IMR-90 (cell line): ENCODE measurements at regions not wholly inside any gene's neighbourhood (a gene's known extent, or its start where the extent isn't known, plus 50 kb on each side); places are given as distances from the start of the nearest gene placed in this dataset.

Experiments used
- ATAC-seq: fragments of 200-7000 bp; cut with Tn5 transposase; 2 replicates; pipeline ENCODE4 v1.9.1; 2020; ENCODE audit warnings: low read depth, mild to moderate bottlenecking, moderate library complexity
- BruUV-seq: library from RNA; stranded (reverse); fragments of 400-500 nt; replicated peaks from 2 replicates; lab custom pipeline; 2021; lab: Mats Ljungman, UMichigan
- CTCF ChIA-PET: fragments of 300-600 bp; formaldehyde crosslinking; extraction: SDS; loops from one replicate; lab custom pipeline; 2021; ENCODE audit warnings: antibody characterized with exemption; lab: Yijun Ruan, JAX
- POLR2A ChIA-PET: fragments of 300-600 bp; sonication (Branson Sonifier 250); formaldehyde crosslinking; loops from one replicate; lab custom pipeline; 2022; ENCODE audit warnings: antibody characterized with exemption; ENCODE audit not compliant: unreplicated experiment; lab: Charles Lee
- DNase-seq: peaks from one replicate; pipeline ENCODE4 v3.0.0; 2013
- H2AFZ ChIP-seq: replicated peaks from 2 replicates; pipeline ENCODE3; 2013; ENCODE audit warnings: low read length, mild to moderate bottlenecking; ENCODE audit not compliant: poor library complexity
- H2AK5ac ChIP-seq: 2 replicates; pipeline ENCODE4 v1.6.1; 2013; ENCODE audit warnings: low read depth, low read length, inconsistent platforms
- H2AK9ac ChIP-seq: replicated peaks from 2 replicates; pipeline ENCODE3; 2013; ENCODE audit warnings: mild to moderate bottlenecking, low read depth, low read length, moderate library complexity; ENCODE audit not compliant: poor library complexity
- H2BK120ac ChIP-seq: 2 replicates; pipeline ENCODE4 v1.6.1; 2013; ENCODE audit warnings: low read depth, low read length, inconsistent platforms
- H2BK15ac ChIP-seq: 3 replicates; pipeline ENCODE4 v1.6.1; 2013; ENCODE audit warnings: low read depth, low read length, inconsistent platforms
- H2BK20ac ChIP-seq: 2 replicates; pipeline ENCODE4 v1.6.1; 2013; ENCODE audit warnings: low read depth, mild to moderate bottlenecking, inconsistent platforms, low read length, moderate library complexity
- H2BK5ac ChIP-seq: 2 replicates; pipeline ENCODE4 v1.6.1; 2013; ENCODE audit warnings: mild to moderate bottlenecking, low read depth, low read length, inconsistent platforms; ENCODE audit not compliant: poor library complexity, severe bottlenecking
- H3K14ac ChIP-seq: replicated peaks from 2 replicates; pipeline ENCODE4 v1.6.1; 2013; ENCODE audit warnings: low read depth, low read length, inconsistent platforms
- H3K18ac ChIP-seq: 2 replicates; pipeline ENCODE4 v1.6.1; 2013; ENCODE audit warnings: low read depth, low read length, control low read depth
- H3K23ac ChIP-seq: 2 replicates; pipeline ENCODE4 v1.6.1; 2013; ENCODE audit warnings: low read depth, low read length, inconsistent platforms
- H3K27ac ChIP-seq: 2 replicates; pipeline ENCODE4 v1.5.1; 2013; ENCODE audit warnings: mild to moderate bottlenecking, control low read depth, low read length; ENCODE audit not compliant: insufficient read depth
- H3K27me3 ChIP-seq: 2 replicates; pipeline ENCODE4 v1.6.1; 2013; ENCODE audit warnings: low read length; ENCODE audit not compliant: control insufficient read depth, insufficient read depth
- H3K36me3 ChIP-seq: 2 replicates; pipeline ENCODE4 v1.6.1; 2013; ENCODE audit warnings: low read length, mixed read lengths; ENCODE audit not compliant: control insufficient read depth, insufficient read depth
- H3K4ac ChIP-seq: 2 replicates; pipeline ENCODE4 v1.6.1; 2013; ENCODE audit warnings: low read depth, low read length, inconsistent platforms
- H3K4me1 ChIP-seq: 2 replicates; pipeline ENCODE4 v1.6.1; 2013; ENCODE audit warnings: low read length, mixed read lengths; ENCODE audit not compliant: control insufficient read depth, insufficient read depth
- H3K4me2 ChIP-seq: 2 replicates; pipeline ENCODE4 v1.6.1; 2013; ENCODE audit warnings: low read depth, mild to moderate bottlenecking, control low read depth, low read length, moderate library complexity
- H3K4me3 ChIP-seq: 2 replicates; pipeline ENCODE4 v1.5.1; 2013; ENCODE audit warnings: low read depth, mild to moderate bottlenecking, control low read depth, low read length, moderate library complexity; ENCODE audit not compliant: insufficient read depth
- H3K56ac ChIP-seq: 2 replicates; pipeline ENCODE4 v1.6.1; 2013; ENCODE audit warnings: low read length, inconsistent platforms; ENCODE audit not compliant: insufficient read depth; ENCODE audit errors: extremely low read depth
- H3K79me1 ChIP-seq, 2 experiments: 2 replicates each; pipeline ENCODE4 v1.6.1; 2013; ENCODE audit warnings: low read length in 2 of 2, inconsistent platforms in 1 of 2, low read depth in 1 of 2
- H3K9ac ChIP-seq: 2 replicates; pipeline ENCODE4 v1.6.1; 2013; ENCODE audit warnings: low read depth, low read length, control low read depth
- H3K9me1 ChIP-seq: 2 replicates; pipeline ENCODE4 v1.6.1; 2013; ENCODE audit warnings: low read length, inconsistent platforms; ENCODE audit not compliant: insufficient read depth
- H3K9me3 ChIP-seq: 2 replicates; pipeline ENCODE4 v1.6.1; 2013; ENCODE audit warnings: low read length; ENCODE audit not compliant: control insufficient read depth, insufficient read depth
- H4K20me1 ChIP-seq: 2 replicates; pipeline ENCODE4 v1.6.1; 2013; ENCODE audit warnings: low read length, inconsistent platforms; ENCODE audit not compliant: insufficient read depth
- H4K5ac ChIP-seq: 2 replicates; pipeline ENCODE4 v1.6.1; 2013; ENCODE audit warnings: mild to moderate bottlenecking, low read depth, low read length, control low read depth
- H4K8ac ChIP-seq, 2 experiments: 2 replicates each; pipeline ENCODE4 v1.6.1; 2013; ENCODE audit warnings: low read depth in 2 of 2, low read length in 2 of 2, control low read depth in 1 of 2, inconsistent platforms in 1 of 2
- H4K91ac ChIP-seq: 2 replicates; pipeline ENCODE4 v1.6.1; 2013; ENCODE audit warnings: low read depth, low read length, inconsistent platforms; ENCODE audit not compliant: insufficient read depth
- BHLHE40 ChIP-seq: fragments of 150-350 bp; IDR thresholded peaks from 2 replicates; pipeline ENCODE4 v1.6.1; 2016; ENCODE audit warnings: mild to moderate bottlenecking, low read depth, low read length
- ELK1 ChIP-seq: fragments of 150-350 bp; IDR thresholded peaks from 2 replicates; pipeline ENCODE4 v1.6.1; 2016; ENCODE audit warnings: low read depth, mild to moderate bottlenecking, low read length, moderate library complexity, borderline replicate concordance
- MAFK ChIP-seq: IDR thresholded peaks from 2 replicates; pipeline ENCODE4 v1.6.1; 2012; ENCODE audit warnings: low read depth, low read length, improper control_type of control experiment
- POLR2A ChIP-seq: IDR thresholded peaks from 2 replicates; pipeline ENCODE4 v1.6.1; 2012; ENCODE audit warnings: mild to moderate bottlenecking, low read depth, low read length
- SMC3 ChIP-seq: fragments of 150-350 bp; IDR thresholded peaks from 2 replicates; pipeline ENCODE4 v1.6.1; 2016; ENCODE audit warnings: low read depth, mild to moderate bottlenecking, antibody characterized with exemption, low read length, moderate library complexity
- WGBS, 2 experiments: methylation state at CpG; one replicate each; pipeline versions ENCODE4 v1.1.5 to v1.1.7; 2013; ENCODE audit warnings: missing lambda C conversion rate in 2 of 2; ENCODE audit not compliant: insufficient read length in 1 of 2; ENCODE audit errors: extremely low coverage in 2 of 2; 5-methylcytosine and 5-hydroxymethylcytosine counted together
- dilution Hi-C: fragments of 300-500 bp; cut with HindIII; formaldehyde crosslinking; loops from one replicate; pipeline ENCODE4 v1.14.3; 2018; ENCODE audit warnings: low sequenced_read_pairs; ENCODE audit not compliant: unreplicated experiment
- in situ Hi-C: fragments of 300-500 bp; cut with MboI; formaldehyde crosslinking; loops from 3 replicates; pipeline ENCODE4 v1.14.3; 2019; ENCODE audit warnings: low sequenced_read_pairs, inconsistent platforms, mixed read lengths
- intact Hi-C: fragments of 100-400 bp; cut with micrococcal nuclease; formaldehyde crosslinking; loops from 2 replicates; pipeline ENCODE4 v1.10.0; 2022

- no peak overlapping the region for H3K18ac ChIP-seq
- no peak overlapping the region for H3K23ac ChIP-seq
- no peak overlapping the region for H3K9ac ChIP-seq
- in situ Hi-C loops (no loop called here), intact Hi-C loops (no loop called here), dilution Hi-C loops (no loop called here)
- H4K8ac ChIP-seq: no peak overlapping the region
- H2BK15ac ChIP-seq: no peak overlapping the region
- BruUV-seq: no TSS peak
- no peak overlapping the region for H3K56ac ChIP-seq
- H3K27me3 ChIP-seq: no peaks in the 10 kb centered on the region
- H3K36me3 ChIP-seq: no peaks in the 10 kb centered on the region
- H2AK9ac ChIP-seq: no peak overlapping the region
- H2BK20ac ChIP-seq: no peak overlapping the region
- H2AFZ ChIP-seq: no peak overlapping the region
- no CpG with 5 or more reads among the region's 4 CpGs for WGBS, 2 experiments
- H3K9me1 ChIP-seq: no peaks in the 10 kb centered on the region
- TF ChIP-seq ELK1: no peak
- no peak for TF ChIP-seq POLR2A
- TF ChIP-seq MAFK: no peak
- TF ChIP-seq BHLHE40: no peak
- TF ChIP-seq SMC3: no peak
- peaks cover 9% of the 10 kb centered on the region for H3K9me3 ChIP-seq
- ChIA-PET CTCF (no interaction called here), POLR2A (no interaction called here)
- no peak overlapping the region for H3K27ac ChIP-seq
- no peak overlapping the region for H3K14ac ChIP-seq
- DNase-seq: no peak
- H4K91ac ChIP-seq: no peak overlapping the region
- H3K4me1 ChIP-seq: no peaks in the 10 kb centered on the region
- H3K4me2 ChIP-seq: no peak overlapping the region
- H2AK5ac ChIP-seq: no peak overlapping the region
- H4K5ac ChIP-seq: no peak overlapping the region
- H2BK5ac ChIP-seq: no peak overlapping the region
- no peaks in the 10 kb centered on the region for H3K79me1 ChIP-seq
- no peak for ATAC-seq
- no peaks in the 10 kb centered on the region for H4K20me1 ChIP-seq
- H2BK120ac ChIP-seq: no peak overlapping the region
- H3K4me3 ChIP-seq: no peak overlapping the region
- H3K4ac ChIP-seq: no peak overlapping the region
These were observed 1700.1 kb upstream of the PRR20A start for GRCh38 chr13:55440465-55441085.
